IMR-90 (cell line): ENCODE measurements at regions not wholly inside any gene's neighbourhood (a gene's known extent, or its start where the extent isn't known, plus 50 kb on each side); places are given as distances from the start of the nearest gene placed in this dataset.

Experiments
- ATAC-seq: fragments of 200-7000 bp; cut with Tn5 transposase; 2 replicates; pipeline ENCODE4 v1.9.1; 2020; ENCODE audit warnings: low read depth, mild to moderate bottlenecking, moderate library complexity
- BruUV-seq: library from RNA; stranded (reverse); fragments of 400-500 nt; replicated peaks from 2 replicates; lab custom pipeline; 2021; lab: Mats Ljungman, UMichigan
- CTCF ChIA-PET: fragments of 300-600 bp; formaldehyde crosslinking; extraction: SDS; loops from one replicate; lab custom pipeline; 2021; ENCODE audit warnings: antibody characterized with exemption; lab: Yijun Ruan, JAX
- POLR2A ChIA-PET: fragments of 300-600 bp; sonication (Branson Sonifier 250); formaldehyde crosslinking; loops from one replicate; lab custom pipeline; 2022; ENCODE audit warnings: antibody characterized with exemption; ENCODE audit not compliant: unreplicated experiment; lab: Charles Lee
- DNase-seq: peaks from one replicate; pipeline ENCODE4 v3.0.0; 2013
- H2AFZ ChIP-seq: replicated peaks from 2 replicates; pipeline ENCODE3; 2013; ENCODE audit warnings: low read length, mild to moderate bottlenecking; ENCODE audit not compliant: poor library complexity
- H2AK5ac ChIP-seq: 2 replicates; pipeline ENCODE4 v1.6.1; 2013; ENCODE audit warnings: low read depth, low read length, inconsistent platforms
- H2AK9ac ChIP-seq: replicated peaks from 2 replicates; pipeline ENCODE3; 2013; ENCODE audit warnings: mild to moderate bottlenecking, low read depth, low read length, moderate library complexity; ENCODE audit not compliant: poor library complexity
- H2BK120ac ChIP-seq: 2 replicates; pipeline ENCODE4 v1.6.1; 2013; ENCODE audit warnings: low read depth, low read length, inconsistent platforms
- H2BK15ac ChIP-seq: 3 replicates; pipeline ENCODE4 v1.6.1; 2013; ENCODE audit warnings: low read depth, low read length, inconsistent platforms
- H2BK20ac ChIP-seq: 2 replicates; pipeline ENCODE4 v1.6.1; 2013; ENCODE audit warnings: low read depth, mild to moderate bottlenecking, inconsistent platforms, low read length, moderate library complexity
- H2BK5ac ChIP-seq: 2 replicates; pipeline ENCODE4 v1.6.1; 2013; ENCODE audit warnings: mild to moderate bottlenecking, low read depth, low read length, inconsistent platforms; ENCODE audit not compliant: poor library complexity, severe bottlenecking
- H3K14ac ChIP-seq: replicated peaks from 2 replicates; pipeline ENCODE4 v1.6.1; 2013; ENCODE audit warnings: low read depth, low read length, inconsistent platforms
- H3K18ac ChIP-seq: 2 replicates; pipeline ENCODE4 v1.6.1; 2013; ENCODE audit warnings: low read depth, low read length, control low read depth
- H3K23ac ChIP-seq: 2 replicates; pipeline ENCODE4 v1.6.1; 2013; ENCODE audit warnings: low read depth, low read length, inconsistent platforms
- H3K27ac ChIP-seq: 2 replicates; pipeline ENCODE4 v1.5.1; 2013; ENCODE audit warnings: mild to moderate bottlenecking, control low read depth, low read length; ENCODE audit not compliant: insufficient read depth
- H3K27me3 ChIP-seq: 2 replicates; pipeline ENCODE4 v1.6.1; 2013; ENCODE audit warnings: low read length; ENCODE audit not compliant: control insufficient read depth, insufficient read depth
- H3K36me3 ChIP-seq: 2 replicates; pipeline ENCODE4 v1.6.1; 2013; ENCODE audit warnings: low read length, mixed read lengths; ENCODE audit not compliant: control insufficient read depth, insufficient read depth
- H3K4ac ChIP-seq: 2 replicates; pipeline ENCODE4 v1.6.1; 2013; ENCODE audit warnings: low read depth, low read length, inconsistent platforms
- H3K4me1 ChIP-seq: 2 replicates; pipeline ENCODE4 v1.6.1; 2013; ENCODE audit warnings: low read length, mixed read lengths; ENCODE audit not compliant: control insufficient read depth, insufficient read depth
- H3K4me2 ChIP-seq: 2 replicates; pipeline ENCODE4 v1.6.1; 2013; ENCODE audit warnings: low read depth, mild to moderate bottlenecking, control low read depth, low read length, moderate library complexity
- H3K4me3 ChIP-seq: 2 replicates; pipeline ENCODE4 v1.5.1; 2013; ENCODE audit warnings: low read depth, mild to moderate bottlenecking, control low read depth, low read length, moderate library complexity; ENCODE audit not compliant: insufficient read depth
- H3K56ac ChIP-seq: 2 replicates; pipeline ENCODE4 v1.6.1; 2013; ENCODE audit warnings: low read length, inconsistent platforms; ENCODE audit not compliant: insufficient read depth; ENCODE audit errors: extremely low read depth
- H3K79me1 ChIP-seq, 2 experiments: 2 replicates each; pipeline ENCODE4 v1.6.1; 2013; ENCODE audit warnings: low read length in 2 of 2, inconsistent platforms in 1 of 2, low read depth in 1 of 2
- H3K9ac ChIP-seq: 2 replicates; pipeline ENCODE4 v1.6.1; 2013; ENCODE audit warnings: low read depth, low read length, control low read depth
- H3K9me1 ChIP-seq: 2 replicates; pipeline ENCODE4 v1.6.1; 2013; ENCODE audit warnings: low read length, inconsistent platforms; ENCODE audit not compliant: insufficient read depth
- H3K9me3 ChIP-seq: 2 replicates; pipeline ENCODE4 v1.6.1; 2013; ENCODE audit warnings: low read length; ENCODE audit not compliant: control insufficient read depth, insufficient read depth
- H4K20me1 ChIP-seq: 2 replicates; pipeline ENCODE4 v1.6.1; 2013; ENCODE audit warnings: low read length, inconsistent platforms; ENCODE audit not compliant: insufficient read depth
- H4K5ac ChIP-seq: 2 replicates; pipeline ENCODE4 v1.6.1; 2013; ENCODE audit warnings: mild to moderate bottlenecking, low read depth, low read length, control low read depth
- H4K8ac ChIP-seq, 2 experiments: 2 replicates each; pipeline ENCODE4 v1.6.1; 2013; ENCODE audit warnings: low read depth in 2 of 2, low read length in 2 of 2, control low read depth in 1 of 2, inconsistent platforms in 1 of 2
- H4K91ac ChIP-seq: 2 replicates; pipeline ENCODE4 v1.6.1; 2013; ENCODE audit warnings: low read depth, low read length, inconsistent platforms; ENCODE audit not compliant: insufficient read depth
- CEBPB ChIP-seq: IDR thresholded peaks from 2 replicates; pipeline ENCODE4 v1.6.1; 2012; ENCODE audit warnings: low read depth, low read length, improper control_type of control experiment
- MAFK ChIP-seq: IDR thresholded peaks from 2 replicates; pipeline ENCODE4 v1.6.1; 2012; ENCODE audit warnings: low read depth, low read length, improper control_type of control experiment
- WGBS, 2 experiments: methylation state at CpG; one replicate each; pipeline versions ENCODE4 v1.1.5 to v1.1.7; 2013; ENCODE audit warnings: missing lambda C conversion rate in 2 of 2; ENCODE audit not compliant: insufficient read length in 1 of 2; ENCODE audit errors: extremely low coverage in 2 of 2; 5-methylcytosine and 5-hydroxymethylcytosine counted together
- dilution Hi-C: fragments of 300-500 bp; cut with HindIII; formaldehyde crosslinking; loops from one replicate; pipeline ENCODE4 v1.14.3; 2018; ENCODE audit warnings: low sequenced_read_pairs; ENCODE audit not compliant: unreplicated experiment
- in situ Hi-C: fragments of 300-500 bp; cut with MboI; formaldehyde crosslinking; loops from 3 replicates; pipeline ENCODE4 v1.14.3; 2019; ENCODE audit warnings: low sequenced_read_pairs, inconsistent platforms, mixed read lengths
- intact Hi-C: fragments of 100-400 bp; cut with micrococcal nuclease; formaldehyde crosslinking; loops from 2 replicates; pipeline ENCODE4 v1.10.0; 2022

GRCh38 chr1:229714306-229714705 lies 88.3 kb downstream of the URB2 start:
- H3K9me1 ChIP-seq: no peaks in the 10 kb centered on the region
- no peak overlapping the region for H2BK20ac ChIP-seq
- no peaks in the 10 kb centered on the region for H4K20me1 ChIP-seq
- no peak overlapping the region for H3K23ac ChIP-seq
- no peak overlapping the region for H2AFZ ChIP-seq
- no peak overlapping the region for H4K5ac ChIP-seq
- ChIA-PET POLR2A (no interaction called here), CTCF (interaction anchor here (1.0 kb wide), 1 partner anchor 589 kb away, joined by 3 read pairs; no protein-coding TSS in a partner anchor)
- DNase-seq: no peak
- peak; percentile 43; the same call in 1 of the 2 replicates for TF ChIP-seq MAFK
- no peak for TF ChIP-seq CEBPB
- H4K91ac ChIP-seq: no peak overlapping the region
- H3K9ac ChIP-seq: no peak overlapping the region
- no peak for ATAC-seq
- H4K8ac ChIP-seq: no peak overlapping the region
- peaks cover 2% of the 10 kb centered on the region; the same call in 1 of the 2 replicates for H3K27me3 ChIP-seq
- intact Hi-C loops (loop anchor here (2.0 kb wide), 1 partner anchor 596 kb away; no protein-coding TSS in a partner anchor), dilution Hi-C loops (no loop called here), in situ Hi-C loops (no loop called here)
- WGBS, 2 experiments: no CpG with 5 or more reads among the region's 2 CpGs
- no peak overlapping the region for H3K14ac ChIP-seq
- BruUV-seq: no TSS peak
- no peak overlapping the region for H3K4me2 ChIP-seq
- H2AK5ac ChIP-seq: no peak overlapping the region
- H3K18ac ChIP-seq: no peak overlapping the region
- no peak overlapping the region for H3K4ac ChIP-seq
- H3K27ac ChIP-seq: no peak overlapping the region
- H3K79me1 ChIP-seq: no peaks in the 10 kb centered on the region
- no peak overlapping the region for H2AK9ac ChIP-seq
- no peak overlapping the region for H3K4me3 ChIP-seq
- H3K4me1 ChIP-seq: no peaks in the 10 kb centered on the region
- no peak overlapping the region for H2BK15ac ChIP-seq
- no peak overlapping the region for H2BK120ac ChIP-seq
- no peak overlapping the region for H2BK5ac ChIP-seq
- H3K9me3 ChIP-seq: no peaks in the 10 kb centered on the region
- no peaks in the 10 kb centered on the region for H3K36me3 ChIP-seq
- no peak overlapping the region for H3K56ac ChIP-seq
